Body of pancreas (tissue), 4 donors: ENCODE measurements at regions not wholly inside any gene's neighbourhood (a gene's known extent, or its start where the extent isn't known, plus 50 kb on each side); places are given as distances from the start of the nearest gene placed in this dataset.
"Not testable (repeated sequence)": the region's sequence is repeated elsewhere in the genome, so short reads cannot be mapped to it uniquely, and the experiment has no call there.

ENCODE experiments used
- CTCF ChIP-seq, 7 experiments: fragments of 450-650 bp in 4 of 7; fragments of 200-600 bp in 3 of 7; sonication (generic) in 3 of 7; IDR thresholded peaks; one replicate each; pipeline ENCODE4 v1.5.1; 2016 to 2019; ENCODE audit warnings: antibody characterized with exemption in 7 of 7
- POLR2A ChIP-seq, 3 donors: fragments of 450-650 bp; IDR thresholded peaks; one replicate each; pipeline ENCODE4 v1.6.1; 2016; ENCODE audit warnings: antibody characterized with exemption in 3 of 3, mild to moderate bottlenecking in 2 of 3

GRCh38 chr7:56196195-56196594 lies 80.0 kb upstream of the NUPR2 start:
- not testable (repeated sequence) for TF ChIP-seq CTCF, POLR2A (IDR thresholded peaks at IDR 0.05)
